HG03439 (cell line): ENCODE measurements at regions not wholly inside any gene's neighbourhood (a gene's known extent, or its start where the extent isn't known, plus 50 kb on each side); places are given as distances from the start of the nearest gene placed in this dataset.

ENCODE experiments used
- ATAC-seq: cut with Tn5 transposase; IDR thresholded peaks from one replicate; pipeline ENCODE4 v1.9.1; 2021; ENCODE audit warnings: mild to moderate bottlenecking, moderate library complexity; ENCODE audit not compliant: unreplicated experiment

- no peak for ATAC-seq
These were observed 90.6 kb upstream of the AKIP1 start for GRCh38 chr11:8820401-8820800.

GRCh38 chr11:8822469-8822868 lies 88.5 kb upstream of the AKIP1 start:
- no peak for ATAC-seq

GRCh38 chr11:8823174-8823742 lies 87.7 kb upstream of the AKIP1 start:
- ATAC-seq, result no peak

- ATAC-seq, result no peak
These were observed 84.7 kb upstream of the AKIP1 start for GRCh38 chr11:8826139-8826786.

GRCh38 chr11:8826901-8827560 lies 84.0 kb upstream of the AKIP1 start:
- no peak for ATAC-seq

GRCh38 chr11:8828046-8828445 lies 82.9 kb upstream of the AKIP1 start:
- no peak for ATAC-seq

- ATAC-seq, result no peak
These were observed 82.2 kb upstream of the AKIP1 start for GRCh38 chr11:8828580-8829361.

GRCh38 chr11:8829556-8829955 lies 81.4 kb upstream of the AKIP1 start:
- no peak for ATAC-seq

- ATAC-seq, result no peak
These were observed 80.3 kb upstream of the AKIP1 start for GRCh38 chr11:8830641-8831040.

- ATAC-seq, result no peak
These were observed 79.1 kb upstream of the AKIP1 start for GRCh38 chr11:8831861-8832260.

- peak; percentile 70 for ATAC-seq
These were observed 78.3 kb upstream of the AKIP1 start for GRCh38 chr11:8832571-8833260.

GRCh38 chr11:8833568-8834315 lies 77.2 kb upstream of the AKIP1 start:
- ATAC-seq, result no peak

- ATAC-seq, result no peak
These were observed 76.6 kb upstream of the AKIP1 start for GRCh38 chr11:8834379-8834778.

- ATAC-seq, result no peak
These were observed 72.7 kb upstream of the AKIP1 start for GRCh38 chr11:8838248-8838647.

- no peak for ATAC-seq
These were observed 71.6 kb upstream of the AKIP1 start for GRCh38 chr11:8839306-8839956.

GRCh38 chr11:8839957-8840945 lies 70.7 kb upstream of the AKIP1 start:
- ATAC-seq, result no peak

GRCh38 chr11:8841899-8842298 lies 69.1 kb upstream of the AKIP1 start:
- ATAC-seq, result no peak

- no peak for ATAC-seq
These were observed 52.2 kb upstream of the AKIP1 start for GRCh38 chr11:8858808-8859207.
